HCT116 (cell line): ENCODE measurements at regions not wholly inside any gene's neighbourhood (a gene's known extent, or its start where the extent isn't known, plus 50 kb on each side); places are given as distances from the start of the nearest gene placed in this dataset.

ENCODE experiments used
- ATAC-seq: fragments of 200-7000 bp; cut with Tn5 transposase; 2 replicates; pipeline ENCODE4 v1.9.1; 2020; ENCODE audit warnings: mild to moderate bottlenecking, moderate library complexity
- BruUV-seq: library from RNA; stranded (reverse); fragments of 400-500 nt; replicated peaks from 2 replicates; lab custom pipeline; 2021; lab: Mats Ljungman, UMichigan
- CTCF ChIA-PET: fragments of 300-600 bp; sonication (Branson Sonifier 250); formaldehyde crosslinking; loops from one replicate; lab custom pipeline; 2021; ENCODE audit warnings: antibody characterized with exemption; lab: Charles Lee
- POLR2A ChIA-PET: fragments of 300-600, 350-600 bp; sonication (Branson Sonifier 250); formaldehyde crosslinking; loops from one replicate; lab custom pipeline; 2021; ENCODE audit warnings: antibody characterized with exemption; lab: Charles Lee
- RAD21 ChIA-PET, 2 experiments: fragments of 300-600 bp; sonication (Branson Sonifier 250); formaldehyde crosslinking; loops; one replicate each; lab custom pipeline; 2023; ENCODE audit warnings: low total read pairs in 2 of 2; ENCODE audit not compliant: uncharacterized antibody in 2 of 2, unreplicated experiment in 2 of 2, low non-redundant PET in 1 of 2; lab: Charles Lee
- DNase-seq: peaks from one replicate; pipeline ENCODE4 v3.0.0-alpha.2; 2010; ENCODE audit warnings: low read depth, low spot score
- H2AFZ ChIP-seq: fragments of 200-600 bp; shearing (Covaris generic), sonication (generic); 2 replicates; pipeline ENCODE4 v1.6.1; 2017; ENCODE audit warnings: low read depth, mixed run types, mixed read lengths, antibody characterized with exemption, low read length; ENCODE audit not compliant: poor library complexity, severe bottlenecking
- H3K27ac ChIP-seq: 2 replicates; pipeline ENCODE4 v1.5.1; 2012; ENCODE audit warnings: low read depth, low read length
- H3K27me3 ChIP-seq: fragments of 200-600 bp; sonication (generic); 2 replicates; pipeline ENCODE4 v1.6.1; 2016; ENCODE audit warnings: mixed run types, low read length, mixed read lengths; ENCODE audit not compliant: insufficient read depth
- H3K36me3 ChIP-seq, 2 experiments: fragments of 200-500 bp in 1 of 2; fragments of 200-600 bp in 1 of 2; sonication (Bioruptor generic) in 1 of 2; sonication (generic) in 1 of 2; 2 replicates each; pipeline versions ENCODE4 v1.5.1 to v1.6.1; 2014 to 2016; ENCODE audit warnings: low read length in 2 of 2, inconsistent platforms in 1 of 2, mixed read lengths in 1 of 2, mixed run types in 1 of 2; ENCODE audit not compliant: insufficient read depth in 2 of 2, control insufficient read depth in 1 of 2
- H3K4me1 ChIP-seq, 2 experiments: fragments of 200-600 bp in 1 of 2; sonication (generic) in 1 of 2; 2 replicates each; pipeline versions ENCODE4 v1.5.1 to v1.6.1; 2012 to 2017; ENCODE audit warnings: low read length in 2 of 2, inconsistent platforms in 1 of 2, mild to moderate bottlenecking in 1 of 2, mixed read lengths in 1 of 2, mixed run types in 1 of 2, moderate library complexity in 1 of 2; ENCODE audit not compliant: insufficient read depth in 2 of 2, control insufficient read depth in 1 of 2
- H3K4me2 ChIP-seq: fragments of 200-600 bp; sonication (generic); 2 replicates; pipeline ENCODE4 v1.6.1; 2017; ENCODE audit warnings: mixed run types, low read length, mixed read lengths
- H3K4me3 ChIP-seq, 2 experiments: fragments of 200-600 bp in 1 of 2; sonication (generic) in 1 of 2; replicated peaks in 1 of 2; 2 replicates each; pipeline ENCODE4 v1.5.1; 2011 to 2016; ENCODE audit warnings: low read length in 2 of 2, control low read depth in 1 of 2, low read depth in 1 of 2, mild to moderate bottlenecking in 1 of 2, mixed read lengths in 1 of 2, mixed run types in 1 of 2
- H3K79me2 ChIP-seq: fragments of 200-600 bp; sonication (generic); 2 replicates; pipeline ENCODE4 v1.6.1; 2017; ENCODE audit warnings: mild to moderate bottlenecking, mixed run types, low read length, moderate library complexity, mixed read lengths; ENCODE audit not compliant: insufficient read depth
- H3K9ac ChIP-seq: fragments of 200-600 bp; sonication (generic); 2 replicates; pipeline ENCODE4 v1.6.1; 2016; ENCODE audit warnings: low read length, mixed read lengths
- H3K9me2 ChIP-seq: fragments of 200-600 bp; sonication (generic), shearing (Covaris generic); 2 replicates; pipeline ENCODE4 v1.6.1; 2017; ENCODE audit warnings: mixed run types, mild to moderate bottlenecking, moderate library complexity; ENCODE audit not compliant: insufficient read depth
- H3K9me3 ChIP-seq, 2 experiments: fragments of 200-500 bp in 1 of 2; fragments of 200-600 bp in 1 of 2; sonication (Bioruptor generic) in 1 of 2; sonication (generic) in 1 of 2; 2 replicates each; pipeline ENCODE4 v1.6.1; 2014 to 2017; ENCODE audit warnings: low read length in 2 of 2, mixed read lengths in 2 of 2, inconsistent platforms in 1 of 2, low read depth in 1 of 2, mild to moderate bottlenecking in 1 of 2, mixed run types in 1 of 2, moderate library complexity in 1 of 2; ENCODE audit not compliant: control insufficient read depth in 1 of 2, insufficient read depth in 1 of 2
- H4K20me1 ChIP-seq: fragments of 200-600 bp; sonication (generic), shearing (Covaris generic); 2 replicates; pipeline ENCODE4 v1.6.1; 2017; ENCODE audit warnings: mixed run types, mild to moderate bottlenecking, moderate library complexity; ENCODE audit not compliant: insufficient read depth
- CEBPB ChIP-seq: IDR thresholded peaks from 2 replicates; pipeline ENCODE4 v1.6.1; 2012; ENCODE audit warnings: low read depth
- CTCF ChIP-seq, 3 experiments: fragments of 200-600 bp in 1 of 3; sonication (generic) in 1 of 3; IDR thresholded peaks in 2 of 3; conservative IDR thresholded peaks in 1 of 3; 2 replicates each; pipeline ENCODE4 v1.5.1; 2012 to 2017; ENCODE audit warnings: low read depth in 2 of 3, low read length in 2 of 3, antibody characterized with exemption in 1 of 3, borderline replicate concordance in 1 of 3, control low read depth in 1 of 3, mild to moderate bottlenecking in 1 of 3, mixed read lengths in 1 of 3, mixed run types in 1 of 3, moderate library complexity in 1 of 3; ENCODE audit not compliant: insufficient read depth in 1 of 3
- ELF1 ChIP-seq: IDR thresholded peaks from 2 replicates; pipeline ENCODE4 v1.6.1; 2012; ENCODE audit warnings: low read depth, borderline replicate concordance
- EZH2 ChIP-seq: fragments of 200-600 bp; sonication (generic); IDR thresholded peaks from 2 replicates; pipeline ENCODE4 v1.6.1; 2017; ENCODE audit warnings: antibody characterized with exemption, mixed run types
- JUND ChIP-seq: IDR thresholded peaks from 2 replicates; pipeline ENCODE4 v1.6.1; 2012
- POLR2A ChIP-seq: IDR thresholded peaks from 2 replicates; pipeline ENCODE4 v1.7.0; 2011; ENCODE audit warnings: borderline replicate concordance; ENCODE audit not compliant: insufficient read depth, insufficient read length; ENCODE audit errors: extremely low read depth
- SRF ChIP-seq: IDR thresholded peaks from 2 replicates; pipeline ENCODE4 v1.6.1; 2012; ENCODE audit warnings: low read depth
- ZBTB33 ChIP-seq: IDR thresholded peaks from 2 replicates; pipeline ENCODE4 v1.6.1; 2011; ENCODE audit warnings: mild to moderate bottlenecking, low read length, moderate library complexity; ENCODE audit not compliant: insufficient replicate concordance; ENCODE audit errors: extremely low read depth
- ZFX ChIP-seq: fragments of 450-650 bp; IDR thresholded peaks from 2 replicates; pipeline ENCODE4 v1.6.1; 2017
- intact Hi-C: fragments of 100-400 bp; cut with micrococcal nuclease; formaldehyde crosslinking; loops from 2 replicates; pipeline ENCODE4 v1.10.0; 2022

GRCh38 chr16:86819533-86819892, 241.2 kb downstream of the FOXL1 start:
- peaks cover 10 to 11% of the 10 kb centered on the region in 2 experiments; a peak in 3 of 4 replicates for H3K4me1 ChIP-seq
- no TSS peak for BruUV-seq
- no peak for DNase-seq
- intact Hi-C loops: no loop called here
- H3K36me3 ChIP-seq: no peaks in the 10 kb centered on the region
- H3K9me3 ChIP-seq: no peaks in the 10 kb centered on the region
- POLR2A ChIA-PET: no interaction called here
- TF ChIP-seq CTCF (IDR thresholded peaks at IDR 0.05 in 2 of 3, conservative IDR thresholded peaks at IDR 0.05 in 1 of 3; ENCODE audit: borderline replicate concordance in 1 of 3, insufficient read depth in 1 of 3, low read depth in 2 of 3, low read length in 2 of 3) (peak; percentile 5 to 50 (median 42); a peak in 4 of 6 replicates), JUND (no peak), POLR2A (no peak), CEBPB (no peak), ZBTB33 (no peak), ZFX (no peak), ELF1 (no peak), SRF (no peak), EZH2 (no peak)
- no peak overlapping the region for H3K4me3 ChIP-seq
- CTCF ChIA-PET: interaction anchor here (1.0 to 1.3 kb wide), 4 partner anchors 9 to 244 kb away, joined by 3 to 5 read pairs (median 4); no protein-coding TSS in a partner anchor
- H2AFZ ChIP-seq: no peak overlapping the region
- no peak overlapping the region for H3K27ac ChIP-seq
- H3K27me3 ChIP-seq: peaks cover 69% of the 10 kb centered on the region
- ATAC-seq: peak; percentile 71
- H4K20me1 ChIP-seq: no peaks in the 10 kb centered on the region
- no peaks in the 10 kb centered on the region for H3K9me2 ChIP-seq
- H3K4me2 ChIP-seq: no peak overlapping the region
- RAD21 ChIA-PET: no interaction called here
- H3K79me2 ChIP-seq: no peaks in the 10 kb centered on the region
- no peak overlapping the region for H3K9ac ChIP-seq
